ENCODE measurements at regions not wholly inside any gene's neighbourhood (a gene's known extent, or its start where the extent isn't known, plus 50 kb on each side); places are given as distances from the start of the nearest gene placed in this dataset.

DNA sequence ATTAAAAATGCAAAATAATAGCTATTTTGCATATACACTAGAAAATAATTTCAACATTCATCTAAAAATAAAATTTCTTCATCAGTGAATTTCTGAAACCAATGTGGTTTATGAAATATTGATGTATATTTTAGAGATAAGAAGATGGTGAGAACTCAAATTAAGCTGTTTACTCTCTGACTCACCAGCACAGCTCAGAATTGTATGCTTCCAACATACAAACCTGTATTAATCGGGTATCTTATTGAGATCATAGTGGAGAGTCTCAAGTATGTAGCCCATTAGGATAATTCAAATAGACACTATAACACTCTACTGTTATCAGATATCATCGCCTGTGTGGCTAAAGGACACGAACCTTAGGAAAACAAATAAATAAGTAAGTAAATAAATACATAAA is 899.5 kb upstream of the INTU start:
- H3K4me3 ChIP-seq (ENCODE audit: control insufficient read depth, low read depth, low read length), result no peak overlapping the region
- no peak for DNase-seq (ENCODE audit: low read depth)
- TF ChIP-seq, protein P1, sequence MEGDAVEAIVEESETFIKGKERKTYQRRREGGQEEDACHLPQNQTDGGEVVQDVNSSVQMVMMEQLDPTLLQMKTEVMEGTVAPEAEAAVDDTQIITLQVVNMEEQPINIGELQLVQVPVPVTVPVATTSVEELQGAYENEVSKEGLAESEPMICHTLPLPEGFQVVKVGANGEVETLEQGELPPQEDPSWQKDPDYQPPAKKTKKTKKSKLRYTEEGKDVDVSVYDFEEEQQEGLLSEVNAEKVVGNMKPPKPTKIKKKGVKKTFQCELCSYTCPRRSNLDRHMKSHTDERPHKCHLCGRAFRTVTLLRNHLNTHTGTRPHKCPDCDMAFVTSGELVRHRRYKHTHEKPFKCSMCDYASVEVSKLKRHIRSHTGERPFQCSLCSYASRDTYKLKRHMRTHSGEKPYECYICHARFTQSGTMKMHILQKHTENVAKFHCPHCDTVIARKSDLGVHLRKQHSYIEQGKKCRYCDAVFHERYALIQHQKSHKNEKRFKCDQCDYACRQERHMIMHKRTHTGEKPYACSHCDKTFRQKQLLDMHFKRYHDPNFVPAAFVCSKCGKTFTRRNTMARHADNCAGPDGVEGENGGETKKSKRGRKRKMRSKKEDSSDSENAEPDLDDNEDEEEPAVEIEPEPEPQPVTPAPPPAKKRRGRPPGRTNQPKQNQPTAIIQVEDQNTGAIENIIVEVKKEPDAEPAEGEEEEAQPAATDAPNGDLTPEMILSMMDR (conservative IDR thresholded peaks at IDR 0.05; ENCODE audit: control insufficient read depth, insufficient read depth, low read depth, low read length), result no peak

DNA sequence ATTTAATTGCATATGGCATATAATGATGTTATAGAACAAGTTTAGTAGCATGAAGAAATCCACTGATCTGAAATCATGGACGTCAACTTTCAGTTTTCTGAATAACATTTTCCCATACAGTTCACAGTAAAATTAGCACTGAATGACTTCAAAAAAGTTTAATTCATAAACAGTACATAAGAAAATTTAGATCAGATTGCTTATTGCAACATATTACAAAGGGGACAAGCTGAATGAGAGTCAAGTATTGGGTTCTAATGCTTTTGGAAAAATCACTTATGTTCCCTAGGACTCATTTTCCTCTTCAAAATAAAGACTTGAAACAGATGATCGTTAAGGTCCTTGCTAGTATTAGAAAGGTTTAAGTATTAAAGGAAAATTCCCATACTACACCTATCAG is 898.3 kb upstream of the INTU start:
- TF ChIP-seq, protein P1 (conservative IDR thresholded peaks at IDR 0.05; ENCODE audit: control insufficient read depth, insufficient read depth, low read depth, low read length), result no peak
- H3K4me3 ChIP-seq (ENCODE audit: control insufficient read depth, low read depth, low read length), result no peak overlapping the region
- DNase-seq (ENCODE audit: low read depth), result no peak

DNA sequence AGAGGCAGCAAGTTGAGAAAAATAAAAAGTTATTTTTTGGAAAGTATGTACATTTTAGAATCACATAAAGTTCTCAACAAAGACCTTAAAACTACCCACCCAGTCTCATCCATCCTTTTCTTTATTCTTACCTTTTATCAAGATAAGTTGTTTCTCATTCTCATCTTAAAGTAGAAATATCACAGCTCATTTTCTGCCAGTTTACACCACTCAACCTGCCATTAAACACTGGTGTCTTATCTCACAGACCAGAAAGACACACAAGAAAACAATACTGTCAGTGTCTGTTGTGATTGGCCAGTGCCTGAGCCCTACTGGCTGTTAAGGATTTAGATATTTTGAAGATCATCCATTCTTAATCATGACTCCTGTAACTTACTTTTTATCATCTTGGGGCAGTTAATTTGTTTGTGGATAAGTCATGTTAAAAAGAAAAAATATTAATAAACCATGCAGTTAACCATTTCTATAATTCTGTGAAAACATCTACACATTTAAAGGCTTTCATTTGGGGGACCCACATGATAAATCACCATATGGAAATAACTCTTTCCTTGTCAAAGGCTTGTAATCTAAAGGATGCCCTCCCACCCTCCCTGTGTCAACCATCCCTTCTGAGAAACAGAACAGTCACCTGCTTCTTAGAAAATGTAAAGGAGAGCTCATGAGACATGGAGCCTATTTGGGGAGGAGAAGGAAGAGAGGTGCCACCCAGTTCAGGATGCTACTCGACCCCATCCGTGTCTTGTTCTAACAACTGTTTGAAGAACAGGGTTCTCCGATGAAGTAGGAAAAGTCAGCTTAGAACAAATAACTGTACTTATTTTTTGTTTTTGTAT is 897.2 kb upstream of the INTU start:
- TF ChIP-seq, protein P1 (conservative IDR thresholded peaks at IDR 0.05; ENCODE audit: control insufficient read depth, insufficient read depth, low read depth, low read length), result no peak
- DNase-seq (ENCODE audit: low read depth), result no peak
- no peak overlapping the region for H3K4me3 ChIP-seq (ENCODE audit: control insufficient read depth, low read depth, low read length)

DNA sequence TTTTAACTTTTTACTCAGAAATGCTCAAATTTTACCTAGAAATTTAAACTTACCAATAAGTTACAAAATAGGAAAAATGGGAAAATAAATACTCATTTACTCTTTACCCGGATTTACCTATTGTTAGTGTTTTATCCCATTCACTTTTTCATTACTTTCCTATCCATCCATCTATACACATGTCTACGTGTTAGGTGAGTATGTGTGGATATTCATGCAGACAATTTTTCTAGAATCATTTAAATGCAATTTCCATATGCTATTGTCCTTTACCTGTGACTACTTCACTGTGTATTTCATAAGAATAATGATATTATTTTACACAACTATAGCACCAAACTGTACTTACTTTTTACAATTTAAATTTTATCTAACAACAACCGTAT is 896.6 kb upstream of the INTU start:
- TF ChIP-seq, protein P1 (conservative IDR thresholded peaks at IDR 0.05; ENCODE audit: control insufficient read depth, insufficient read depth, low read depth, low read length), result no peak
- no peak for DNase-seq (ENCODE audit: low read depth)
- no peak overlapping the region for H3K4me3 ChIP-seq (ENCODE audit: control insufficient read depth, low read depth, low read length)

DNA sequence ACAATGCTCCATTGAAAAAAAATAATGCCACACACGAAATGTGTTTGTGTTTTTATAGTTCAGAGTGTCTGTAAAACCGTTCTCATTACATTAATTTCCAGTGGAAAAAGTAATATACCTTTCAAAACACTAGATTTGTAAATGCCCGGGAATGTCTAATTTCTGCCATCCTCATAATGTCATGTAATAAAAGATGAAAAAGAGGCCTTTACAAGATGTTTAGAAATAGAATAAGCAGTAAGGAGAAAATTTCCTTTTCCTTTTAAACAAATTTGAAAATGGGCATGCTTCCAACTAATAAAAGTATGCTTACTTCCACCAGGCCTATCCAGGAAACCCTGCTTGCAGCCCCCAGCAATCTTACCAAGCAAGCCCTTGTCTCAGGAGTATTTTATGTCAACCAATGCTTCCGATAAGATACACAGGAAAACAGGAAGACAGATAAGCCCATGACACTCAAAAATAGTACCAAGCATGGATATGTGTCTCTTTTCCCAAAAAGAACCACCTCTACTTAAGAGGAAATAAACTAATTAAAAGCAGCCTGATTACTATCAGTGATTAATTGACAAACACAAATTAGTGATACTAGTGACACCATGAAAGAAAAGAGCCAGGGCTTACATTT is 894.7 kb upstream of the INTU start:
- TF ChIP-seq, protein P1 (conservative IDR thresholded peaks at IDR 0.05; ENCODE audit: control insufficient read depth, insufficient read depth, low read depth, low read length), result no peak
- H3K4me3 ChIP-seq (ENCODE audit: control insufficient read depth, low read depth, low read length), result no peak overlapping the region
- no peak for DNase-seq (ENCODE audit: low read depth)

DNA sequence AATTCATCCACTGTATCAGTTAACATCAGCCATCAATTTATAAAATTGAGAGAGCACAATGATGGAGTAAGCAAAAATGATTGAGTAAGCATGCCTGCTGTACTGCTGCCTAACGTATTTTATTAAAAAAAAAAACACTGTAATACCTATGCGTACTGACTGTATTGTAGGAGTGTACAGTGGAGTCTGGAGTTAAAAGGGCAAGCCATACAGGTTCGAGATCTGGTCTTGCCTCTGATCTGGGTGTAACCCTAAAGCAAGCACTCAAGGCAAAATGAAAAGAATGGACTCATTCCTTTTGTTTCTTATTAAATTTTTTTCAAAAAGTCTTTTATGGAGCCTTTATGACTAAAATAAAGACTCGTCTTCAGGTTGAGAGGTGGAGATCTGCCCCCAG is 894.2 kb upstream of the INTU start:
- DNase-seq (ENCODE audit: low read depth), result no peak
- H3K4me3 ChIP-seq (ENCODE audit: control insufficient read depth, low read depth, low read length), result no peak overlapping the region
- TF ChIP-seq, protein P1 (conservative IDR thresholded peaks at IDR 0.05; ENCODE audit: control insufficient read depth, insufficient read depth, low read depth, low read length), result no peak
